SK-N-SH (cell line): ENCODE measurements at regions not wholly inside any gene's neighbourhood (a gene's known extent, or its start where the extent isn't known, plus 50 kb on each side); places are given as distances from the start of the nearest gene placed in this dataset.

ENCODE experiments used
- CTCF ChIA-PET: fragments of 300-600, 350-600 bp; formaldehyde crosslinking; extraction: SDS; loops from one replicate; lab custom pipeline; 2021; lab: Yijun Ruan, JAX
- POLR2A ChIA-PET: fragments of 350-600 bp; sonication (Branson Sonifier 250); formaldehyde crosslinking; extraction: SDS; loops from one replicate; lab custom pipeline; 2020; ENCODE audit warnings: antibody characterized with exemption, inconsistent platforms; lab: Yijun Ruan, JAX
- DNase-seq: peaks from one replicate; pipeline ENCODE4 v3.0.0; 2012
- H2AFZ ChIP-seq: fragments of 200-600 bp; sonication (generic); 2 replicates; pipeline ENCODE4 v1.8.1; 2016; ENCODE audit warnings: antibody characterized with exemption, mild to moderate bottlenecking, low read depth
- H3F3A ChIP-seq: fragments of 200-600 bp; sonication (generic); replicated peaks from 2 replicates; pipeline ENCODE3; 2016; ENCODE audit warnings: antibody characterized with exemption, mild to moderate bottlenecking; ENCODE audit not compliant: insufficient read depth
- H3K27ac ChIP-seq, 2 experiments: fragments of 200-500 bp in 1 of 2; fragments of 200-600 bp in 1 of 2; sonication (Bioruptor generic) in 1 of 2; sonication (generic), shearing (Covaris generic) in 1 of 2; 2 replicates each; pipeline versions ENCODE4 v1.5.1 to v1.6.1; 2014 to 2016; ENCODE audit warnings: low read depth in 2 of 2, inconsistent platforms in 1 of 2, low read length in 1 of 2, mild to moderate bottlenecking in 1 of 2, mixed read lengths in 1 of 2
- H3K27me3 ChIP-seq: fragments of 200-600 bp; sonication (generic), shearing (Covaris generic); 2 replicates; pipeline ENCODE4 v1.6.1; 2016; ENCODE audit warnings: mixed run types; ENCODE audit not compliant: insufficient read depth
- H3K36me3 ChIP-seq, 2 experiments: fragments of 200-500 bp in 1 of 2; fragments of 200-600 bp in 1 of 2; sonication (Bioruptor generic) in 1 of 2; sonication (generic) in 1 of 2; replicated peaks in 1 of 2; 2 replicates each; pipeline versions ENCODE3 to v1.5.1; 2014 to 2016; ENCODE audit warnings: low read length in 1 of 2, mild to moderate bottlenecking in 1 of 2; ENCODE audit not compliant: insufficient read depth in 2 of 2, control insufficient read depth in 1 of 2
- H3K4me1 ChIP-seq, 2 experiments: fragments of 200-500 bp in 1 of 2; fragments of 200-600 bp in 1 of 2; sonication (Bioruptor generic) in 1 of 2; sonication (generic), shearing (Covaris generic) in 1 of 2; 2 replicates each; pipeline versions ENCODE4 v1.5.1 to v1.6.1; 2014 to 2016; ENCODE audit warnings: low read depth in 1 of 2, low read length in 1 of 2, mixed run types in 1 of 2; ENCODE audit not compliant: insufficient read depth in 2 of 2, control insufficient read depth in 1 of 2
- H3K4me2 ChIP-seq: fragments of 200-600 bp; sonication (generic), shearing (Covaris generic); 2 replicates; pipeline ENCODE4 v1.6.1; 2017; ENCODE audit warnings: mixed run types
- H3K4me3 ChIP-seq, 2 experiments: fragments of 200-500 bp in 1 of 2; fragments of 200-600 bp in 1 of 2; sonication (Bioruptor generic) in 1 of 2; sonication (generic), shearing (Covaris generic) in 1 of 2; 2 replicates each; pipeline versions ENCODE4 v1.5.1 to v1.8.1; 2014 to 2016; ENCODE audit warnings: low read depth in 2 of 2, inconsistent platforms in 1 of 2, low read length in 1 of 2, mild to moderate bottlenecking in 1 of 2, mixed read lengths in 1 of 2, moderate library complexity in 1 of 2
- H3K79me2 ChIP-seq: fragments of 200-600 bp; sonication (generic); 2 replicates; pipeline ENCODE4 v1.8.1; 2017; ENCODE audit warnings: mild to moderate bottlenecking; ENCODE audit not compliant: insufficient read depth
- H3K9ac ChIP-seq: fragments of 200-600 bp; sonication (generic); 2 replicates; pipeline ENCODE4 v1.6.1; 2017; ENCODE audit warnings: mixed run types
- H3K9me2 ChIP-seq: fragments of 200-600 bp; sonication (generic); 2 replicates; pipeline ENCODE4 v1.6.1; 2017; ENCODE audit warnings: mixed run types
- H3K9me3 ChIP-seq: fragments of 200-600 bp; sonication (generic); 2 replicates; pipeline ENCODE4 v1.6.1; 2017; ENCODE audit warnings: mixed run types, mild to moderate bottlenecking, moderate library complexity
- H4K20me1 ChIP-seq: fragments of 200-600 bp; sonication (generic); 2 replicates; pipeline ENCODE4 v1.6.1; 2017; ENCODE audit warnings: mild to moderate bottlenecking, mixed run types; ENCODE audit not compliant: insufficient read depth
- CTCF ChIP-seq: fragments of 200-600 bp; sonication (generic); IDR thresholded peaks from 2 replicates; pipeline ENCODE4 v1.6.1; 2017; ENCODE audit warnings: antibody characterized with exemption, mild to moderate bottlenecking, moderate library complexity
- ELF1 ChIP-seq: IDR thresholded peaks from 2 replicates; pipeline ENCODE4 v1.4.0; 2012
- EP300 ChIP-seq, 2 experiments: IDR thresholded peaks; 2 replicates each; pipeline versions ENCODE4 v1.4.0 to v1.6.1; 2012; ENCODE audit warnings: borderline replicate concordance in 1 of 2, low read depth in 1 of 2, low read length in 1 of 2
- FOSL2 ChIP-seq: IDR thresholded peaks from 2 replicates; pipeline ENCODE4 v1.4.0; 2012; ENCODE audit warnings: low read depth, mild to moderate bottlenecking, moderate library complexity, borderline replicate concordance
- GABPA ChIP-seq: IDR thresholded peaks from 2 replicates; pipeline ENCODE4 v1.4.0; 2012; ENCODE audit warnings: low read depth, mild to moderate bottlenecking
- MEF2A ChIP-seq: IDR thresholded peaks from 2 replicates; pipeline ENCODE4 v1.4.0; 2012; ENCODE audit warnings: low read depth, borderline replicate concordance
- NFIC ChIP-seq: IDR thresholded peaks from 2 replicates; pipeline ENCODE4 v1.4.0; 2012; ENCODE audit warnings: borderline replicate concordance
- NRF1 ChIP-seq: IDR thresholded peaks from 2 replicates; pipeline ENCODE4 v1.6.1; 2012; ENCODE audit warnings: low read depth, mild to moderate bottlenecking, low read length
- PBX3 ChIP-seq: IDR thresholded peaks from 2 replicates; pipeline ENCODE4; 2012
- RAD21 ChIP-seq: IDR thresholded peaks from 2 replicates; pipeline ENCODE4 v1.6.1; 2012; ENCODE audit warnings: mild to moderate bottlenecking, low read length
- RCOR1 ChIP-seq: fragments of 150-350 bp; IDR thresholded peaks from 2 replicates; pipeline ENCODE4 v1.6.1; 2017; ENCODE audit warnings: antibody characterized with exemption, low read length
- REST ChIP-seq: IDR thresholded peaks from 2 replicates; pipeline ENCODE4 v1.6.1; 2012; ENCODE audit warnings: mild to moderate bottlenecking, low read depth, low read length, moderate library complexity
- RFX5 ChIP-seq: IDR thresholded peaks from 2 replicates; pipeline ENCODE4 v1.6.1; 2012; ENCODE audit warnings: mild to moderate bottlenecking, improper control_type of control experiment, low read length
- SMC3 ChIP-seq: IDR thresholded peaks from 2 replicates; pipeline ENCODE4 v1.6.1; 2012; ENCODE audit warnings: low read depth, low read length, improper control_type of control experiment
- TAF1 ChIP-seq: IDR thresholded peaks from 2 replicates; pipeline ENCODE4 v1.6.1; 2012; ENCODE audit warnings: low read depth, mild to moderate bottlenecking, low read length, moderate library complexity, borderline replicate concordance
- TCF12 ChIP-seq: IDR thresholded peaks from 2 replicates; pipeline ENCODE4 v1.4.0; 2012
- TEAD4 ChIP-seq: IDR thresholded peaks from 2 replicates; pipeline ENCODE4 v1.4.0; 2012; ENCODE audit warnings: mild to moderate bottlenecking, borderline replicate concordance; ENCODE audit not compliant: insufficient read depth
- USF1 ChIP-seq: IDR thresholded peaks from 2 replicates; pipeline ENCODE4 v1.4.0; 2012; ENCODE audit warnings: low read depth, borderline replicate concordance
- WGBS: methylation state at CpG from one replicate; pipeline ENCODE4 v1.1.6; 2017; ENCODE audit warnings: low lambda C conversion rate; 5-methylcytosine and 5-hydroxymethylcytosine counted together

- no peak overlapping the region for H3K4me3 ChIP-seq
- WGBS: 38% methylated on average over 3 of the region's 3 CpGs
- no peak overlapping the region for H2AFZ ChIP-seq
- no peaks in the 10 kb centered on the region for H3K79me2 ChIP-seq
- no peaks in the 10 kb centered on the region for H3K9me2 ChIP-seq
- no peaks in the 10 kb centered on the region for H3K36me3 ChIP-seq
- TF ChIP-seq FOSL2 (no peak), TCF12 (no peak), MEF2A (no peak), GABPA (no peak), TEAD4 (no peak)
- no peaks in the 10 kb centered on the region for H3F3A ChIP-seq
- no peak overlapping the region for H3K9ac ChIP-seq
- DNase-seq: no peak
- H3K4me2 ChIP-seq: no peak overlapping the region
- H3K9me3 ChIP-seq: no peaks in the 10 kb centered on the region
- H3K4me1 ChIP-seq: no peaks in the 10 kb centered on the region
- no peaks in the 10 kb centered on the region for H3K27me3 ChIP-seq
- POLR2A ChIA-PET: no interaction called here
- CTCF ChIA-PET: interaction anchor here (1.4 kb wide), 1 partner anchor 57 kb away, joined by 3 read pairs; no protein-coding TSS in a partner anchor
- no peak overlapping the region for H3K27ac ChIP-seq
- no peaks in the 10 kb centered on the region for H4K20me1 ChIP-seq
Measured at GRCh38 chr20:39326050-39326449, 363.9 kb downstream of the DHX35 start.

- Histone ChIP-seq H3K27ac (no peak overlapping the region), H3F3A (no peaks in the 10 kb centered on the region), H3K27me3 (no peaks in the 10 kb centered on the region), H3K9ac (no peak overlapping the region), H3K79me2 (no peaks in the 10 kb centered on the region)
- TF ChIP-seq SMC3 (no peak), REST (no peak), PBX3 (no peak), TAF1 (no peak), TEAD4 (no peak), NFIC (no peak), NRF1 (no peak), CTCF (no peak), RFX5 (no peak), EP300 (IDR thresholded peaks at IDR 0.05; ENCODE audit: borderline replicate concordance in 1 of 2, low read depth in 1 of 2, low read length in 1 of 2) (no peak), ELF1 (no peak), USF1 (no peak), RAD21 (no peak), RCOR1 (no peak), TCF12 (no peak)
- TF ChIP-seq, all 33 proteins: peak for 0
- ChIA-PET POLR2A (no interaction called here), CTCF (interaction anchor here (1.2 to 1.8 kb wide), 2 partner anchors 13 kb away, joined by 3 to 6 read pairs; no protein-coding TSS in a partner anchor)
- Histone ChIP-seq H3K9me3 (no peaks in the 10 kb centered on the region), H3K4me2 (no peak overlapping the region), H3K4me1 (no peaks in the 10 kb centered on the region), H4K20me1 (no peaks in the 10 kb centered on the region), H3K9me2 (no peaks in the 10 kb centered on the region), H3K36me3 (no peaks in the 10 kb centered on the region), H2AFZ (no peak overlapping the region), H3K4me3 (no peak overlapping the region)
- no peak for DNase-seq
- WGBS: 5% methylated on average over 2 of the region's 2 CpGs
Measured at GRCh38 chr20:39318911-39319310, 356.8 kb downstream of the DHX35 start.
